ENCODE measurements at regions not wholly inside any gene's neighbourhood (a gene's known extent, or its start where the extent isn't known, plus 50 kb on each side); places are given as distances from the start of the nearest gene placed in this dataset.

DNA sequence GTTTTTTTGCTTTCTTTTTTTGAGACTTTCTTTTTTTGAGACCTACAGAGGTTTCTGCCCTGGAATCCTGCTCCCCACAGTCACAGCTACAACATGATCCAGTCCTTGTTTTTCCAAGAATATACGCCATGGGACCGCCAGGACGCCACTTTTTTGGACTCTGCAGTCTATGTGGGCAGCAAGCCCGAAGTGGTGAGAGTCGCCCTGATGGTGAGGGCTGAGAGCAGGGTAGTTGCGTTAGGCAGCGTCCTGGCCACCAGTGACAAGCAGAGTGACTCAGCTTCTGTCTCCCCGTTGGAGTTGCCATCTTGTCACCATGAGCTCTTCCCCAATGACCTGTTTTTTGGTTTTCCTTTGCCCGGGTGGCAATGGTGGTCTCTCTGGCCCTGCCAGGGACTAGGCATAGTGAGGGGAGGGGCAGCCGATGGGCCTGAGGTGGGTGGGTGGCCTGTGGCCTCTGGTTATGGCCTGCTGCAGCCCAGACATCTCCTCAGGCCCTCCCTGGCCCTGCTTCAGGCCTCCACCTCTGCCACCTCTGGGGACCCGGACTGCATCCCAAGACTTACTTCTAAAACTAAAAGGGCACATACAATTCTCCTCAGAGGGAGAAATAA is 88.0 kb upstream of the MALRD1 start:
- intact Hi-C loops (cut with DNase I; ENCODE audit: low total_unique reads), result no loop called here
- no peak for DNase-seq
- Histone ChIP-seq H3K4me1 (no peaks in the 10 kb centered on the region), H3K27me3 (no peaks in the 10 kb centered on the region), H3K36me3 (ENCODE audit: low read depth, missing control alignments) (no peaks in the 10 kb centered on the region), H3K27ac (no peak overlapping the region), H3K9me3 (no peaks in the 10 kb centered on the region), H3K4me3 (no peak overlapping the region)
- 95% methylated on average over 9 to 11 of the region's 11 CpGs for WGBS, 2 donors
- no peak for TF ChIP-seq POLR2A (IDR thresholded peaks at IDR 0.05)
- TF ChIP-seq, protein P1, sequence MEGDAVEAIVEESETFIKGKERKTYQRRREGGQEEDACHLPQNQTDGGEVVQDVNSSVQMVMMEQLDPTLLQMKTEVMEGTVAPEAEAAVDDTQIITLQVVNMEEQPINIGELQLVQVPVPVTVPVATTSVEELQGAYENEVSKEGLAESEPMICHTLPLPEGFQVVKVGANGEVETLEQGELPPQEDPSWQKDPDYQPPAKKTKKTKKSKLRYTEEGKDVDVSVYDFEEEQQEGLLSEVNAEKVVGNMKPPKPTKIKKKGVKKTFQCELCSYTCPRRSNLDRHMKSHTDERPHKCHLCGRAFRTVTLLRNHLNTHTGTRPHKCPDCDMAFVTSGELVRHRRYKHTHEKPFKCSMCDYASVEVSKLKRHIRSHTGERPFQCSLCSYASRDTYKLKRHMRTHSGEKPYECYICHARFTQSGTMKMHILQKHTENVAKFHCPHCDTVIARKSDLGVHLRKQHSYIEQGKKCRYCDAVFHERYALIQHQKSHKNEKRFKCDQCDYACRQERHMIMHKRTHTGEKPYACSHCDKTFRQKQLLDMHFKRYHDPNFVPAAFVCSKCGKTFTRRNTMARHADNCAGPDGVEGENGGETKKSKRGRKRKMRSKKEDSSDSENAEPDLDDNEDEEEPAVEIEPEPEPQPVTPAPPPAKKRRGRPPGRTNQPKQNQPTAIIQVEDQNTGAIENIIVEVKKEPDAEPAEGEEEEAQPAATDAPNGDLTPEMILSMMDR (IDR thresholded peaks at IDR 0.05), result no peak

DNA sequence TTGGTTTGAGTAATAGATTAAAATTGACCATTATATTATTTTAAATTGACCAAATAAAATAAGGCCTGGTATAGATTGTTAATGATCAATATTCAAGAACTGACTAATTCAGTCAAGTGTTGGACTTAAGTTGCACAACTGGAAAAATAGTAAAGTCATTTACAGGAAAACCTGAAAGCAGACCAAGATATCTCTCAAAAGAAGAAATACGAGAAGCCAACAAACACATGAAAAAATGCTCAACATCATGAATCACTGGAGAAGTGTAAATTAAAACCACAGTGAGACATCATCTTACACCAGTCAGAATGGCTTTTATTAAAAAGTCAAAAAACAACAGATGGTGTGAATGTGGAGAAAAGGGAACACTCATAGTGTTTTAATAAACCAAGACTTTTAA is 80.4 kb upstream of the MALRD1 start:
- WGBS, 2 donors, result 79 to 88% methylated on average over 1 of the region's 1 CpG
- no peaks in the 10 kb centered on the region for H3K9me3 ChIP-seq
- DNase-seq, result no peak
- no peaks in the 10 kb centered on the region for H3K4me1 ChIP-seq
- intact Hi-C loops (cut with DNase I; ENCODE audit: low total_unique reads), result no loop called here
- no peaks in the 10 kb centered on the region for H3K27me3 ChIP-seq
- H3K4me3 ChIP-seq, result no peak overlapping the region
- TF ChIP-seq, protein P1 (IDR thresholded peaks at IDR 0.05), result no peak
- TF ChIP-seq POLR2A (IDR thresholded peaks at IDR 0.05), result no peak
- H3K36me3 ChIP-seq (ENCODE audit: low read depth, missing control alignments), result no peaks in the 10 kb centered on the region
- no peak overlapping the region for H3K27ac ChIP-seq

DNA sequence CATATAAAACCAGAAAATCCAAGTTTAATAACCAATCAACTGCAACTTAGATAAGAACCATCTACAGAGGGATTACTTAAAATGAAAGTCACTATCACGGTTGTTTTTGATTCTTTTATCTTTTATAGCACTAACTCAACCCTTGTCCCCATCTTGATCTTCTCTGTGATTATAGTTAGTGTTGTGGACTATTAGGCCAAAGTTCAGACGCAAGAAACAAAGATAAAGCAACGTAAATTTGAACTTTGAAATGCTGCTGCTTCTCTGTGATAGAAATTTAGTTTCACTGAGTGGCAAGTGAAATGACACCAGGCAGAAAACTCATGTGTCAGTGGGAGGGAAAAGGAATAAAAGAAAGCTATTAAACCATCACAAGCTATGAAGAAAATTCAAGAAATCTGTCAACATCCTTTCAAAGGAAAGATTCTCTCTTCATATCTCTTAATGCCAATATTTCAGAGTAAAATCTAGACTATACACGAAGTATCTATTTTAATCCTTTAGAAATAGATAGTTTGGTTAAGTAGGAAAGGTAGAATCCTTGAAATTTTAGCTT is 71.8 kb upstream of the MALRD1 start:
- Histone ChIP-seq H3K27me3 (no peaks in the 10 kb centered on the region), H3K9me3 (no peaks in the 10 kb centered on the region), H3K36me3 (ENCODE audit: low read depth, missing control alignments) (no peaks in the 10 kb centered on the region), H3K27ac (no peak overlapping the region), H3K4me3 (no peak overlapping the region), H3K4me1 (no peaks in the 10 kb centered on the region)
- intact Hi-C loops (cut with DNase I; ENCODE audit: low total_unique reads), result no loop called here
- WGBS, 2 donors, result 68 to 72% methylated on average over 4 of the region's 4 CpGs
- TF ChIP-seq, protein P1 (IDR thresholded peaks at IDR 0.05), result no peak
- no peak for TF ChIP-seq POLR2A (IDR thresholded peaks at IDR 0.05)
- no peak for DNase-seq

DNA sequence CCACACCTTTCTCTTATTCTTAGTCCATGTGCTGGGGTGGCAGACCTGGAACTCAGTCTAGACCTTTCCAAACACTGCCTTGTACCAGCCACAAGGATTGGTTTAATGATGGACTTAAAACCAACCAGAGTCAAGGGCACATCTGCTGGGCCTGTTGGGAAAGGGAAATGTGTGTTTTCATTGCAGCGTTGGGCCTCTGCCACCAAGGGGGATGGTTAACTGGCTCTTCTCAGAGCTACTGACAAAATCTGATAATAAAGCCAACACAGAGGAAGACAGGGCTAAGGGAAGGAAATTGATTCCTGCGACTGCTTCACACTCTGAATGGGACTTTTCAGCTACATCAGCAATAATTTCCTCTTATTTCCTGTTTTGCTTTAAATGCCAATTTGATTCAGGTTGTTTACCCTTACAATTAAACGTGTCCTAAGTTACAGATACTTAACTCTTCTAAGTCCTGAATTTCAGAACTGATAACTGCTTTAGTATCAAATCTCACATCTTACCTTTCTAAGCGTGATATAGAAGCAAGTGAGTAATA is 68.4 kb upstream of the MALRD1 start:
- Histone ChIP-seq H3K4me1 (no peaks in the 10 kb centered on the region), H3K27ac (no peak overlapping the region), H3K36me3 (ENCODE audit: low read depth, missing control alignments) (no peaks in the 10 kb centered on the region), H3K9me3 (no peaks in the 10 kb centered on the region), H3K27me3 (no peaks in the 10 kb centered on the region), H3K4me3 (no peak overlapping the region)
- no peak for TF ChIP-seq POLR2A (IDR thresholded peaks at IDR 0.05)
- TF ChIP-seq, protein P1 (IDR thresholded peaks at IDR 0.05), result no peak
- no peak for DNase-seq
- WGBS, 2 donors, result 57 to 58% methylated on average over 4 of the region's 4 CpGs
- intact Hi-C loops (cut with DNase I; ENCODE audit: low total_unique reads), result no loop called here

DNA sequence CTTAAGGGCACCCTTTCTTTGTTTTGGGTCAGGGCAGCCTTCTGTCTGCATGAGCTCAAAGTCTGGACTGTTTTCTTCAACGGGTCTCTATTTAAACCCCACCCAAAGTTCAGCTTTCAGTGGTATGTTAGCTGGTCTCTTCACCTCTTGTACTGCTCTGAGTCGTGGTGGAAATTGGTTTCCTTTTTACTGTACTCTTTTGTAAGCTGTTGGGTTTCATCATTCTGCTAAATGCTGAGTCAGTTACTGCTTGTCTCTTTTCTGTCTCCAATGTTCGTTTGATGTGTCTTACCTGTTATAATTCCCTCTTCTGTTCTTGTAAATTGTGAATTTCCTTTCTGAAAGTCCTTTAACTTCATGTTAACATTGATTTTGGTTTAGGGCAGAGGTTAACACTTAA is 64.1 kb upstream of the MALRD1 start:
- intact Hi-C loops (cut with DNase I; ENCODE audit: low total_unique reads), result no loop called here
- no peaks in the 10 kb centered on the region for H3K4me1 ChIP-seq
- H3K27me3 ChIP-seq, result no peaks in the 10 kb centered on the region
- 48 to 63% methylated on average over 3 of the region's 3 CpGs for WGBS, 2 donors
- DNase-seq, result no peak
- no peaks in the 10 kb centered on the region for H3K9me3 ChIP-seq
- no peak overlapping the region for H3K4me3 ChIP-seq
- no peaks in the 10 kb centered on the region for H3K36me3 ChIP-seq (ENCODE audit: low read depth, missing control alignments)
- no peak overlapping the region for H3K27ac ChIP-seq
- TF ChIP-seq, protein P1 (IDR thresholded peaks at IDR 0.05), result no peak

Measured in testis (tissue), 2 donors.